OCI-LY3 (cell line): ENCODE measurements at regions not wholly inside any gene's neighbourhood (a gene's known extent, or its start where the extent isn't known, plus 50 kb on each side); places are given as distances from the start of the nearest gene placed in this dataset.

Source experiments
- H2AFZ ChIP-seq: fragments of 200-600, 300-600 bp; shearing (Covaris generic); 2 replicates; pipeline ENCODE4 v1.6.0; 2014; ENCODE audit warnings: antibody characterized with exemption, low read depth, low read length
- H3K27ac ChIP-seq: fragments of 200-600, 300-600 bp; sonication (generic); 2 replicates; pipeline ENCODE4 v1.5.1; 2014; ENCODE audit warnings: mild to moderate bottlenecking, low read length, moderate library complexity, mixed read lengths
- H3K27me3 ChIP-seq: fragments of 200-600, 300-600 bp; sonication (generic); 2 replicates; pipeline ENCODE4 v1.6.1; 2014; ENCODE audit warnings: low read depth, low read length, mixed read lengths
- H3K36me3 ChIP-seq: fragments of 200-600, 300-600 bp; sonication (generic); replicated peaks from 2 replicates; pipeline ENCODE3; 2014; ENCODE audit warnings: low read depth, low read length, mixed read lengths
- H3K4me1 ChIP-seq: fragments of 300-600, 200-600 bp; sonication (generic); 2 replicates; pipeline ENCODE4 v1.6.1; 2014; ENCODE audit warnings: low read length, mixed read lengths
- H3K4me2 ChIP-seq: fragments of 200-600, 300-600 bp; sonication (generic); 2 replicates; pipeline ENCODE4 v1.6.1; 2014; ENCODE audit warnings: low read length, mixed read lengths
- H3K4me3 ChIP-seq: fragments of 300-600, 200-600 bp; sonication (generic); 2 replicates; pipeline ENCODE4 v1.5.1; 2014; ENCODE audit warnings: antibody characterized with exemption, mild to moderate bottlenecking, low read length, moderate library complexity
- H3K79me2 ChIP-seq: fragments of 300-600, 200-600 bp; shearing (Covaris generic); 2 replicates; pipeline ENCODE4 v1.6.1; 2014; ENCODE audit warnings: mild to moderate bottlenecking, low read length, mixed read lengths
- H3K9ac ChIP-seq: fragments of 300-600, 200-600 bp; shearing (Covaris generic); 2 replicates; pipeline ENCODE4 v1.6.0; 2014; ENCODE audit warnings: mild to moderate bottlenecking, low read length, moderate library complexity
- H3K9me3 ChIP-seq: fragments of 200-600, 300-600 bp; shearing (Covaris generic); 2 replicates; pipeline ENCODE4 v1.6.1; 2014; ENCODE audit warnings: low read length, mixed read lengths; ENCODE audit not compliant: insufficient read depth
- H4K20me1 ChIP-seq: fragments of 200-600, 300-600 bp; sonication (generic); 2 replicates; pipeline ENCODE4 v1.6.1; 2016; ENCODE audit warnings: low read length, mixed read lengths; ENCODE audit not compliant: insufficient read depth
- EZH2phosphoT487 ChIP-seq: fragments of 200-600 bp; shearing (Covaris generic); IDR thresholded peaks from 2 replicates; pipeline ENCODE4 v1.6.1; 2018; ENCODE audit warnings: antibody characterized with exemption, mixed run types, low read depth
- TF ChIP-seq, protein P1 (sequence below): fragments of 200-600, 300-600 bp; sonication (generic); IDR thresholded peaks from 2 replicates; pipeline ENCODE4 v1.5.1; 2014; ENCODE audit warnings: antibody characterized with exemption, low read length, low read depth

DNA sequence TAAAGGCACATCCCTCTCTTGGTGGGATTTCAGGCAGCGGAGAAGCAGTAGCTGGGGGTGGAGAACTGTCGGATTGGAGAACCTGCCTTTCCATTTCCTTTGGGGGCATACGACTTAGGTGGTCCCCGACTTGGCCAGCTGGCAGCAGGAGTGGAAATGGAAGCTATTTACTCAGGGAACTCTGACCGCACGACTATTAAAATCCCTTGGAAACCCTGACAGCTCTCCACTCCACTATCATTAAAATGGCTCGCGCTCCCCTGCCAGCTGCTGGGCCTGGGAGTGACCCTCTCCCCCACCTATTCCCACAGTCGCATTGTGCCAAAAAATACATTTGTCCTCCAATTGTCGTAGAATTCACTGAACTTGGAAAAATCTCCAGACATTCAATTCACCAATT is 77.7 kb upstream of the APCDD1 start:
- no peaks in the 10 kb centered on the region for H3K9me3 ChIP-seq
- no peak overlapping the region for H3K9ac ChIP-seq
- H2AFZ ChIP-seq, result no peak overlapping the region
- H3K4me1 ChIP-seq, result no peaks in the 10 kb centered on the region
- no peaks in the 10 kb centered on the region for H4K20me1 ChIP-seq
- TF ChIP-seq, protein P1, sequence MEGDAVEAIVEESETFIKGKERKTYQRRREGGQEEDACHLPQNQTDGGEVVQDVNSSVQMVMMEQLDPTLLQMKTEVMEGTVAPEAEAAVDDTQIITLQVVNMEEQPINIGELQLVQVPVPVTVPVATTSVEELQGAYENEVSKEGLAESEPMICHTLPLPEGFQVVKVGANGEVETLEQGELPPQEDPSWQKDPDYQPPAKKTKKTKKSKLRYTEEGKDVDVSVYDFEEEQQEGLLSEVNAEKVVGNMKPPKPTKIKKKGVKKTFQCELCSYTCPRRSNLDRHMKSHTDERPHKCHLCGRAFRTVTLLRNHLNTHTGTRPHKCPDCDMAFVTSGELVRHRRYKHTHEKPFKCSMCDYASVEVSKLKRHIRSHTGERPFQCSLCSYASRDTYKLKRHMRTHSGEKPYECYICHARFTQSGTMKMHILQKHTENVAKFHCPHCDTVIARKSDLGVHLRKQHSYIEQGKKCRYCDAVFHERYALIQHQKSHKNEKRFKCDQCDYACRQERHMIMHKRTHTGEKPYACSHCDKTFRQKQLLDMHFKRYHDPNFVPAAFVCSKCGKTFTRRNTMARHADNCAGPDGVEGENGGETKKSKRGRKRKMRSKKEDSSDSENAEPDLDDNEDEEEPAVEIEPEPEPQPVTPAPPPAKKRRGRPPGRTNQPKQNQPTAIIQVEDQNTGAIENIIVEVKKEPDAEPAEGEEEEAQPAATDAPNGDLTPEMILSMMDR, result no peak
- TF ChIP-seq EZH2phosphoT487, result no peak
- H3K79me2 ChIP-seq, result no peaks in the 10 kb centered on the region
- no peak overlapping the region for H3K4me2 ChIP-seq
- no peaks in the 10 kb centered on the region for H3K36me3 ChIP-seq
- no peak overlapping the region for H3K27ac ChIP-seq
- peaks cover 7% of the 10 kb centered on the region; the same call in 1 of the 2 replicates for H3K27me3 ChIP-seq
- no peak overlapping the region for H3K4me3 ChIP-seq

DNA sequence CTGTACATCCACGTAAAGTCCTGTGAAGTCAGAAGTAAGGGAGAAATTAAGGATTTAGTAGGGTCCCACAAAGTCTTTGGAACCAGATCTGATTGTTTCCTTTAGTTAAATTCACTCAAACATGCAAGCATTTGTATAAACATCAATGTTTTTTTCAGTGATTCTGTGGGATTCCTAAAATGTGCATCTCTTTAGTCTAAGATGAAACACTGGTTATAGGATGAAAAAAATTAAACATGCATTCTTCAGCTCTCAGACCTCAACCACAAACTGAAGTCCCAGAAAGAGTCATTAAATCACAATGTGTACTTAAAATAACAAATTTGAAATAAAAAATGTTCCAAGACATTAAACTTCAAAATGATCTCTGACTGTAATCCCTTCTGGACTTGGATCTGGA is 76.5 kb upstream of the APCDD1 start:
- TF ChIP-seq, protein P1, result no peak
- TF ChIP-seq EZH2phosphoT487, result no peak
- no peaks in the 10 kb centered on the region for H3K4me1 ChIP-seq
- no peak overlapping the region for H3K9ac ChIP-seq
- H3K27ac ChIP-seq, result no peak overlapping the region
- H4K20me1 ChIP-seq, result no peaks in the 10 kb centered on the region
- H3K79me2 ChIP-seq, result no peaks in the 10 kb centered on the region
- H2AFZ ChIP-seq, result no peak overlapping the region
- no peaks in the 10 kb centered on the region for H3K36me3 ChIP-seq
- H3K9me3 ChIP-seq, result no peaks in the 10 kb centered on the region
- no peak overlapping the region for H3K4me3 ChIP-seq
- H3K27me3 ChIP-seq, result peaks cover 7% of the 10 kb centered on the region; the same call in 1 of the 2 replicates
- H3K4me2 ChIP-seq, result no peak overlapping the region

DNA sequence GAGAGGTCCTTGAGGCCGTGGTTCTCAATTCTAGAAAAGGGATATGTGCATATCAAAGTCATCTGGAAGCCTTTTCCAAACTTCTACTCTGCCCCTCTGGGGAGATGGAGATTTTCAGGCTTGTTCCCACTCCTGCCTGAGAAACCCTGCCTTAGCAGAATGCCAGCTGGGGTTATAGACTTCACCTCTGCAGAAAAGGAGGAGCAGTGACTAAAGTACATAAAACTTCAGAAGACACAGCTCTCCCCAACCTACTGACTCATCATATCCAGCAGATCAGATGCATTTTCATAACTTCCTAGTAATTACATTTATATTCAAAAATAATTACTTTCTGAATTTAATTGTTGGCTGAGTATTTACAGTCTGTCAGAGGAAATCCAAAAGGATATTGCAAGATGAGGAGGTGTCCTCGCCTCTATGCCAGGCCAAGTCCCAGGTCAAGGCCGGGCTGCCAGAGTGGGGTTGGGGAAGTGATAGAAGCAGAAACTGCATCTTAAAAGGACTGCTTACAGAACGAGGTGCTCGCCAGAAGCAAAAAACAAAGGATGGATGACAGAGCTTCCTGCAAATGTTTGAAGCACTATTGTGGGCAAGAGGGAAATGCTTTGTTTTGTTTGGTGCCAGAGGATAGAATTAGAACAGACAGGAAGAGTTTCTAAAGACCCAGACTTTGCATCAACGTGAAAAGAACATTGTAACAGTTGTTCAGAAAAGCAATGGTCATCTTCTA is 75.6 kb upstream of the APCDD1 start:
- no peak overlapping the region for H3K4me3 ChIP-seq
- no peaks in the 10 kb centered on the region for H4K20me1 ChIP-seq
- H2AFZ ChIP-seq, result no peak overlapping the region
- H3K27me3 ChIP-seq, result peaks cover 7% of the 10 kb centered on the region; the same call in 1 of the 2 replicates
- H3K27ac ChIP-seq, result no peak overlapping the region
- no peak overlapping the region for H3K4me2 ChIP-seq
- H3K4me1 ChIP-seq, result no peaks in the 10 kb centered on the region
- no peak overlapping the region for H3K9ac ChIP-seq
- H3K36me3 ChIP-seq, result no peaks in the 10 kb centered on the region
- no peaks in the 10 kb centered on the region for H3K79me2 ChIP-seq
- H3K9me3 ChIP-seq, result no peaks in the 10 kb centered on the region
- TF ChIP-seq, protein P1, result no peak

DNA sequence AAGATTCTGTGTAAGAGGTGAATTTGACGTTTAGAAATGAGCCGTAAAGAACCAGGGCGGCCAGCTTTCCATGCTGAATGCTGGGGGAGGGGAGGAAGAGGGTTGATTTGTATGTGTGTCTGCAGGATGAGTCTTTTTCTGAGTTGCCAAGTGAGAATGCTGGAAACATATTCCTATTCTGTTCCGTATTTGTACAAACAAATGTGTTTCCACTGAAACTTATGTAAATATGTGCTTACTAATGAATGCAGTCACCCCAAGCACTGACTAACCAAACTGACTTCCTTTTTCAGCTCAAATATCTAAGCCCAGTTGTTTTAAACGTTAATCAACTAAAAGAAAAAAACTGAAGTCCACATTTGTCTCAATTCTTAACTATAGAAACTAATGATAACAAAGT is 74.9 kb upstream of the APCDD1 start:
- H3K9me3 ChIP-seq, result no peaks in the 10 kb centered on the region
- TF ChIP-seq, protein P1, result no peak
- TF ChIP-seq EZH2phosphoT487, result no peak
- no peaks in the 10 kb centered on the region for H3K36me3 ChIP-seq
- no peaks in the 10 kb centered on the region for H4K20me1 ChIP-seq
- H3K4me3 ChIP-seq, result no peak overlapping the region
- no peak overlapping the region for H3K4me2 ChIP-seq
- peaks cover 7% of the 10 kb centered on the region; the same call in 1 of the 2 replicates for H3K27me3 ChIP-seq
- H3K79me2 ChIP-seq, result no peaks in the 10 kb centered on the region
- no peak overlapping the region for H3K9ac ChIP-seq
- H3K27ac ChIP-seq, result no peak overlapping the region
- no peak overlapping the region for H2AFZ ChIP-seq
- H3K4me1 ChIP-seq, result no peaks in the 10 kb centered on the region
